Spleen (tissue), 11 donors: ENCODE measurements at regions not wholly inside any gene's neighbourhood (a gene's known extent, or its start where the extent isn't known, plus 50 kb on each side); places are given as distances from the start of the nearest gene placed in this dataset.
A peak's percentile ranks its signal among the peaks of the same experiment; 100 is the strongest.

Experiments
- DNase-seq: peaks from one replicate; pipeline ENCODE4 v3.0.0-alpha.2; 2020
- H3K27ac ChIP-seq, 8 donors: fragments of 200-600 bp; sonication (generic) in 7 of 8; 1 replicate in 4 of 8; 2 replicates in 4 of 8; pipeline versions ENCODE4 v1.5.0 to v1.8.0; 2016 to 2021; ENCODE audit warnings: inconsistent platforms in 4 of 8, mild to moderate bottlenecking in 4 of 8, moderate library complexity in 1 of 8
- H3K27me3 ChIP-seq, 7 donors: fragments of 200-600 bp; sonication (generic) in 6 of 7; replicated peaks in 1 of 7; 1 replicate in 4 of 7; 2 replicates in 3 of 7; pipeline versions ENCODE4 v1.5.0 to v1.8.0; 2016 to 2021; ENCODE audit warnings: inconsistent platforms in 3 of 7, mild to moderate bottlenecking in 1 of 7
- H3K36me3 ChIP-seq, 6 donors: fragments of 200-600 bp; sonication (generic) in 5 of 6; 1 replicate in 4 of 6; 2 replicates in 2 of 6; pipeline versions ENCODE4 v1.5.0 to v1.8.0; 2016 to 2021; ENCODE audit warnings: inconsistent platforms in 2 of 6
- H3K4me1 ChIP-seq, 6 donors: fragments of 200-600 bp; sonication (generic) in 5 of 6; 1 replicate in 3 of 6; 2 replicates in 3 of 6; pipeline versions ENCODE4 v1.5.0 to v1.8.0; 2016 to 2021; ENCODE audit warnings: inconsistent platforms in 3 of 6
- H3K4me3 ChIP-seq, 8 donors: fragments of 200-600 bp; sonication (generic) in 7 of 8; 1 replicate in 4 of 8; 2 replicates in 4 of 8; pipeline versions ENCODE4 v1.5.0 to v1.8.0; 2016 to 2021; ENCODE audit warnings: inconsistent platforms in 4 of 8, mild to moderate bottlenecking in 4 of 8, moderate library complexity in 2 of 8
- H3K9me3 ChIP-seq, 8 donors: fragments of 200-600 bp; sonication (generic) in 7 of 8; 1 replicate in 4 of 8; 2 replicates in 4 of 8; pipeline versions ENCODE4 v1.5.0 to v1.8.0; 2016 to 2021; ENCODE audit warnings: inconsistent platforms in 4 of 8
- CTCF ChIP-seq, 11 experiments: fragments of 200-600 bp in 7 of 11; fragments of 450-650 bp in 4 of 11; sonication (generic) in 4 of 11; IDR thresholded peaks in 8 of 11; conservative IDR thresholded peaks in 3 of 11; 1 replicate in 7 of 11; 2 replicates in 4 of 11; pipeline versions ENCODE4 v1.4.0 to v1.8.0; 2016 to 2021; ENCODE audit warnings: antibody characterized with exemption in 11 of 11, inconsistent platforms in 4 of 11, mild to moderate bottlenecking in 1 of 11
- POLR2A ChIP-seq, 3 donors: fragments of 450-650 bp; IDR thresholded peaks; one replicate each; pipeline ENCODE4 v1.5.1; 2017; ENCODE audit warnings: antibody characterized with exemption in 3 of 3, mild to moderate bottlenecking in 1 of 3
- POLR2AphosphoS5 ChIP-seq, 3 donors: sonication (generic); formaldehyde crosslinking; IDR thresholded peaks; one replicate each; pipeline ENCODE4 v1.5.1; 2017; ENCODE audit warnings: antibody characterized with exemption in 3 of 3
- WGBS, 5 donors: extraction: QIAGEN DNeasy Blood & Tissue Kit in 3 of 5; methylation state at CpG; one replicate each; pipeline versions ENCODE4 v1.1.5 to v1.1.7; 2013 to 2018; 5-methylcytosine and 5-hydroxymethylcytosine counted together
- intact Hi-C: fragments of 100-400 bp; cut with DNase I; formaldehyde crosslinking; loops from one replicate; pipeline ENCODE4 v1.15.0; 2023; ENCODE audit warnings: low total_unique reads
- donor health status: healthy with polysubstance abuse.
- donor health status: DM: no; HTN: no; CAD: no; lungs with moderate emphysema.
- donor health status: DM: no; HTN: no; CAD: no.
- donor health status: Bipolar disorder and iron deficiency.
- donor health status: healthy.
- donor health status: DM: no; HTN: no; CAD: no.
- donor health status: DM: yes; HTN: yes; CAD: no.

- H3K4me1 ChIP-seq: peaks cover 0 to 34% (median 22%) of the 10 kb centered on the region in 6 donors
- intact Hi-C loops: no loop called here
- peak overlapping the region in 5 of 8 donors; percentile 18 to 80 (median 64) for H3K27ac ChIP-seq
- no peaks in the 10 kb centered on the region for H3K27me3 ChIP-seq
- no peak overlapping the region for H3K4me3 ChIP-seq
- 72 to 87% (median 76%) methylated on average over 7 of the region's 7 CpGs for WGBS, 5 donors
- no peak for DNase-seq
- TF ChIP-seq POLR2AphosphoS5 (IDR thresholded peaks at IDR 0.05): no peak
- TF ChIP-seq CTCF (IDR thresholded peaks at IDR 0.05 in 8 of 11, conservative IDR thresholded peaks at IDR 0.05 in 3 of 11): no peak
- TF ChIP-seq POLR2A (IDR thresholded peaks at IDR 0.05): no peak
- H3K9me3 ChIP-seq: no peaks in the 10 kb centered on the region
- H3K36me3 ChIP-seq: no peaks in the 10 kb centered on the region
These were observed 110.5 kb upstream of the FUT8 start for GRCh38 chr14:65301862-65302539.

- 54 to 68% (median 63%) methylated on average over 7 of the region's 7 CpGs for WGBS, 5 donors
- no peaks in the 10 kb centered on the region for H3K9me3 ChIP-seq
- H3K27ac ChIP-seq: peak overlapping the region in 6 of 8 donors; percentile 36 to 80 (median 59)
- no peak for TF ChIP-seq POLR2A (IDR thresholded peaks at IDR 0.05)
- no peak for TF ChIP-seq POLR2AphosphoS5 (IDR thresholded peaks at IDR 0.05)
- no peak for TF ChIP-seq CTCF (IDR thresholded peaks at IDR 0.05 in 8 of 11, conservative IDR thresholded peaks at IDR 0.05 in 3 of 11)
- intact Hi-C loops: no loop called here
- DNase-seq: no peak
- H3K4me3 ChIP-seq: no peak overlapping the region
- H3K36me3 ChIP-seq: no peaks in the 10 kb centered on the region
- no peaks in the 10 kb centered on the region for H3K27me3 ChIP-seq
- H3K4me1 ChIP-seq: peaks cover 0 to 34% (median 22%) of the 10 kb centered on the region in 6 donors
These were observed 109.8 kb upstream of the FUT8 start for GRCh38 chr14:65302571-65303189.

GRCh38 chr14:65303190-65303898, 109.2 kb upstream of the FUT8 start:
- peaks cover 0 to 34% (median 22%) of the 10 kb centered on the region in 6 donors for H3K4me1 ChIP-seq
- intact Hi-C loops: no loop called here
- no peak for DNase-seq
- H3K36me3 ChIP-seq: no peaks in the 10 kb centered on the region
- H3K4me3 ChIP-seq: no peak overlapping the region
- peak overlapping the region in 6 of 8 donors; percentile 36 to 80 (median 59) for H3K27ac ChIP-seq
- H3K9me3 ChIP-seq: no peaks in the 10 kb centered on the region
- H3K27me3 ChIP-seq: no peaks in the 10 kb centered on the region
- TF ChIP-seq POLR2A (IDR thresholded peaks at IDR 0.05) (no peak), POLR2AphosphoS5 (IDR thresholded peaks at IDR 0.05) (no peak), CTCF (IDR thresholded peaks at IDR 0.05 in 8 of 11, conservative IDR thresholded peaks at IDR 0.05 in 3 of 11) (no peak)
- WGBS, 5 donors: 49 to 67% (median 61%) methylated on average over 8 of the region's 8 CpGs

GRCh38 chr14:65303899-65304222, 108.7 kb upstream of the FUT8 start:
- Histone ChIP-seq H3K4me1 (peaks cover 0 to 34% (median 22%) of the 10 kb centered on the region in 6 donors), H3K27ac (peak overlapping the region in 5 of 8 donors; percentile 11 to 80 (median 64)), H3K27me3 (no peaks in the 10 kb centered on the region), H3K4me3 (no peak overlapping the region), H3K36me3 (no peaks in the 10 kb centered on the region), H3K9me3 (no peaks in the 10 kb centered on the region)
- no peak for DNase-seq
- intact Hi-C loops: no loop called here
- TF ChIP-seq CTCF (IDR thresholded peaks at IDR 0.05 in 8 of 11, conservative IDR thresholded peaks at IDR 0.05 in 3 of 11) (no peak), POLR2AphosphoS5 (IDR thresholded peaks at IDR 0.05) (no peak), POLR2A (IDR thresholded peaks at IDR 0.05) (no peak)
- WGBS, 5 donors: 42 to 74% (median 64%) methylated on average over 6 of the region's 6 CpGs
